HEK293 (cell line): ENCODE measurements at regions not wholly inside any gene's neighbourhood (a gene's known extent, or its start where the extent isn't known, plus 50 kb on each side); places are given as distances from the start of the nearest gene placed in this dataset.

Experiments
- CTCF ChIA-PET: fragments of 350-600 bp; formaldehyde crosslinking; extraction: SDS; loops from one replicate; lab custom pipeline; 2021; ENCODE audit warnings: antibody characterized with exemption; lab: Yijun Ruan, JAX
- POLR2A ChIA-PET: fragments of 300-600 bp; formaldehyde crosslinking; extraction: SDS; loops from one replicate; lab custom pipeline; 2020; ENCODE audit warnings: antibody characterized with exemption, inconsistent platforms; lab: Yijun Ruan, JAX
- H3K27ac ChIP-seq: fragments of 200-500 bp; sonication (Bioruptor generic); 2 replicates; pipeline ENCODE4 v1.5.1; 2014; ENCODE audit warnings: low read depth, low read length, control low read depth, inconsistent platforms; ENCODE audit errors: extremely low read depth
- H3K36me3 ChIP-seq, 2 experiments: fragments of 200-500 bp in 1 of 2; sonication (Bioruptor generic) in 1 of 2; 1 replicate in 1 of 2; 2 replicates in 1 of 2; pipeline ENCODE4 v1.5.1; 2014 to 2017; ENCODE audit warnings: inconsistent platforms in 2 of 2, low read length in 2 of 2; ENCODE audit not compliant: control insufficient read depth in 2 of 2, insufficient read depth in 1 of 2
- H3K4me1 ChIP-seq: fragments of 200-500 bp; sonication (Bioruptor generic); 2 replicates; pipeline ENCODE4 v1.5.1; 2014; ENCODE audit warnings: mild to moderate bottlenecking, low read length, inconsistent platforms; ENCODE audit not compliant: control insufficient read depth, insufficient read depth
- H3K4me3 ChIP-seq: 2 replicates; pipeline ENCODE4 v1.5.1; 2011; ENCODE audit warnings: low read depth, mild to moderate bottlenecking, control low read depth, low read length, moderate library complexity
- H3K9me3 ChIP-seq: fragments of 200-500 bp; sonication (Bioruptor generic); 2 replicates; pipeline ENCODE4 v1.5.1; 2014; ENCODE audit warnings: low read depth, low read length, inconsistent platforms; ENCODE audit not compliant: control insufficient read depth, insufficient read depth
- KLF16 ChIP-seq: fragments of 450-650 bp; formaldehyde crosslinking; IDR thresholded peaks from 2 replicates; pipeline ENCODE4 v1.5.1; 2017; ENCODE audit warnings: missing biosample characterization, missing genetic modification characterization
- MEIS1 ChIP-seq: sonication (generic); formaldehyde crosslinking; IDR thresholded peaks from 2 replicates; pipeline ENCODE4 v1.8.1; 2022; ENCODE audit warnings: missing genetic modification reagents, mild to moderate bottlenecking, borderline replicate concordance
- SALL2 ChIP-seq: fragments of 450-650 bp; formaldehyde crosslinking; IDR thresholded peaks from 2 replicates; pipeline ENCODE4 v1.5.0; 2017; ENCODE audit warnings: missing biosample characterization, mild to moderate bottlenecking, missing genetic modification characterization, borderline replicate concordance
- ZBTB17 ChIP-seq: fragments of 450-650 bp; formaldehyde crosslinking; IDR thresholded peaks from 2 replicates; pipeline ENCODE4 v1.5.1; 2016; ENCODE audit warnings: missing biosample characterization, missing genetic modification characterization
- ZBTB8A ChIP-seq: fragments of 450-650 bp; formaldehyde crosslinking; IDR thresholded peaks from 2 replicates; pipeline ENCODE4 v1.5.1; 2016; ENCODE audit warnings: missing biosample characterization, missing genetic modification characterization
- ZFP37 ChIP-seq: fragments of 450-650 bp; formaldehyde crosslinking; IDR thresholded peaks from 2 replicates; pipeline ENCODE4 v1.5.1; 2016; ENCODE audit warnings: missing biosample characterization, missing genetic modification characterization
- ZNF157 ChIP-seq: fragments of 450-650 bp; formaldehyde crosslinking; IDR thresholded peaks from 2 replicates; pipeline ENCODE4 v1.5.1; 2016; ENCODE audit warnings: missing biosample characterization, missing genetic modification characterization
- ZNF221 ChIP-seq: fragments of 450-650 bp; formaldehyde crosslinking; IDR thresholded peaks from 2 replicates; pipeline ENCODE4 v1.5.1; 2017; ENCODE audit warnings: missing biosample characterization, missing genetic modification characterization, borderline replicate concordance
- ZNF24 ChIP-seq: fragments of 450-650 bp; formaldehyde crosslinking; IDR thresholded peaks from 2 replicates; pipeline ENCODE4 v1.5.1; 2016; ENCODE audit warnings: missing biosample characterization, missing genetic modification characterization
- ZNF248 ChIP-seq: fragments of 450-650 bp; formaldehyde crosslinking; IDR thresholded peaks from 2 replicates; pipeline ENCODE4 v1.5.1; 2017; ENCODE audit warnings: missing biosample characterization, missing genetic modification characterization
- ZNF311 ChIP-seq: fragments of 450-650 bp; formaldehyde crosslinking; IDR thresholded peaks from 2 replicates; pipeline ENCODE4 v1.5.1; 2017; ENCODE audit warnings: missing biosample characterization, missing genetic modification characterization, borderline replicate concordance
- ZNF398 ChIP-seq: fragments of 450-650 bp; formaldehyde crosslinking; IDR thresholded peaks from 2 replicates; pipeline ENCODE4 v1.5.1; 2017; ENCODE audit warnings: missing biosample characterization, missing genetic modification characterization
- ZNF530 ChIP-seq: fragments of 450-650 bp; formaldehyde crosslinking; IDR thresholded peaks from 2 replicates; pipeline ENCODE4 v1.5.1; 2016; ENCODE audit warnings: low read depth, missing biosample characterization, missing genetic modification characterization
- ZNF596 ChIP-seq: fragments of 450-650 bp; IDR thresholded peaks from 2 replicates; pipeline ENCODE4 v1.5.0; 2018; ENCODE audit warnings: missing biosample characterization, mild to moderate bottlenecking, missing genetic modification characterization, moderate library complexity
- ZNF692 ChIP-seq: fragments of 450-650 bp; formaldehyde crosslinking; IDR thresholded peaks from 2 replicates; pipeline ENCODE4 v1.5.1; 2016; ENCODE audit warnings: missing biosample characterization, missing genetic modification characterization
- ZNF747 ChIP-seq: fragments of 450-650 bp; formaldehyde crosslinking; IDR thresholded peaks from 2 replicates; pipeline ENCODE4 v1.5.1; 2016; ENCODE audit warnings: missing biosample characterization, missing genetic modification characterization
- ZNF830 ChIP-seq: fragments of 450-650 bp; IDR thresholded peaks from 2 replicates; pipeline ENCODE4 v1.5.0; 2018; ENCODE audit warnings: missing biosample characterization, missing genetic modification characterization, low read depth, mild to moderate bottlenecking, moderate library complexity
- TF ChIP-seq, protein P1 (sequence below): IDR thresholded peaks from 2 replicates; pipeline ENCODE4 v1.6.1; 2011; ENCODE audit warnings: mild to moderate bottlenecking, low read depth, low read length, borderline replicate concordance
- TF ChIP-seq, protein P2 (sequence below): fragments of 450-650 bp; formaldehyde crosslinking; IDR thresholded peaks from 2 replicates; pipeline ENCODE4 v1.5.1; 2016; ENCODE audit warnings: missing biosample characterization, missing genetic modification characterization
- TF ChIP-seq, protein P3 (sequence below): fragments of 450-650 bp; formaldehyde crosslinking; IDR thresholded peaks from 2 replicates; pipeline ENCODE4 v1.5.1; 2017; ENCODE audit warnings: missing biosample characterization, missing genetic modification characterization

GRCh38 chr5:168162464-168162863 is 129.0 kb upstream of the WWC1 start (continued):
- TF ChIP-seq, protein P1, sequence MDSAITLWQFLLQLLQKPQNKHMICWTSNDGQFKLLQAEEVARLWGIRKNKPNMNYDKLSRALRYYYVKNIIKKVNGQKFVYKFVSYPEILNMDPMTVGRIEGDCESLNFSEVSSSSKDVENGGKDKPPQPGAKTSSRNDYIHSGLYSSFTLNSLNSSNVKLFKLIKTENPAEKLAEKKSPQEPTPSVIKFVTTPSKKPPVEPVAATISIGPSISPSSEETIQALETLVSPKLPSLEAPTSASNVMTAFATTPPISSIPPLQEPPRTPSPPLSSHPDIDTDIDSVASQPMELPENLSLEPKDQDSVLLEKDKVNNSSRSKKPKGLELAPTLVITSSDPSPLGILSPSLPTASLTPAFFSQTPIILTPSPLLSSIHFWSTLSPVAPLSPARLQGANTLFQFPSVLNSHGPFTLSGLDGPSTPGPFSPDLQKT = no peak
- TF ChIP-seq ZFP37 (tag by site-specific recombination) (no peak), MEIS1 (no peak), ZNF221 (tag by site-specific recombination) (no peak)

DNA sequence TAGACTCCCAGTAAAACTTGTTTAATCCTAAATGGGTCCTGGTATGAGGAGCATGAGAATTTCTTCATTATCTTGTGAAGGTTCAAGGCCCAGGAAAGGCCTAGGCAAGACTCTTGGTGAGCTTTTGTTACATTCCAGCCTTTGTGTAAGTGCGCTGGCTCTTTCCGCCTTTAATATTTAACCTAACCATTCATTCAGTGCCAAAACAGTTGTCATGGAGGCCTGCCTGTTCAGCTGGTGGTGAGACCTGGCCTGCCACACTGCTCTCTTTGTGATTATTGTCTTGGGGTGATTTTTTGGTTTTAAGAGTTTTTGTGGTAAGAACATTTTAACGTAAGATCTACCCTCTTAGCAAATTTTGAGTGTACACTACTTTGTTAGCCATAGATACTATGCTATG is 127.5 kb upstream of the WWC1 start:
- no peak overlapping the region for H3K27ac ChIP-seq
- H3K9me3 ChIP-seq = no peaks in the 10 kb centered on the region
- H3K4me3 ChIP-seq = no peak overlapping the region
- no peak for TF ChIP-seq ZBTB8A (tag by site-specific recombination)
- no peak for TF ChIP-seq ZNF311 (tag by site-specific recombination)
- TF ChIP-seq ZNF24 (tag by site-specific recombination) = no peak
- TF ChIP-seq ZNF830 (tag by site-specific recombination) = no peak
- POLR2A ChIA-PET = no interaction called here
- H3K4me1 ChIP-seq = no peaks in the 10 kb centered on the region
- CTCF ChIA-PET = no interaction called here
- H3K36me3 ChIP-seq = no peaks in the 10 kb centered on the region

DNA sequence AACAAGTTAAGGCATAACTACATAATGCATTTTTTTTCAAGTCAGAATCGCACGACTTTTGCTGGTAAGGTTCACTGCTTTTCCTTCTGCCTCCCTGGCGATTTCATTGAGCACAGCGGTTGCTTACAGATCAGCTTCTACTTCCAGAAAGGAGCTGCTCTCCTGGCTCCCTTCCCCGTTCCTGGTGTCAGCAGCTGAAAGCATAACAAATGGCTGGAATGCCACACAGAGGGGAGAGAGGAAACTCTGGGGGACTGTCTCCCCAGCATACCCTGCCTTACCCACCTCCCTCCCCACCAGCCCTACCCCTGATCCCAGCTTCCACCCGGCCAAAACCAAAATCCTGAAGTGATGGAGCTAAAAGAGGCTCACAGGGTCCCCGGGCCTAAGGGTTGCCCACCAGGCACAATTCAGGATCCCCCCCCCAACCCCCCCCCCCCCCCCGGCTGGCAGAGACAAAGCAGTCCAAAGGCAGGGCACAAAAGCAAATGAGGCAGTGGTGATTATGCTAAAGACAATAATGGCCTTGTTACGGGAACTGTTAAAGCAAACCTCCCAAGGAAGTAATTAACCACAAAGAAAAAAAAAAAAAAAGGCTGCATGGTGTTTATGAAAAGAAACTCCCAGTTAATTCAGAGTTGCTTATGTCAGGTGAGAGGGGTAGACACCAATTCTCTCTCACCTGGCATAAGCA is 126.1 kb upstream of the WWC1 start:
- no peak overlapping the region for H3K27ac ChIP-seq
- H3K4me1 ChIP-seq = no peaks in the 10 kb centered on the region
- no peaks in the 10 kb centered on the region for H3K9me3 ChIP-seq
- H3K4me3 ChIP-seq = no peak overlapping the region
- no peaks in the 10 kb centered on the region for H3K36me3 ChIP-seq
- TF ChIP-seq SALL2 (tag by site-specific recombination) = no peak
- TF ChIP-seq, protein P2, sequence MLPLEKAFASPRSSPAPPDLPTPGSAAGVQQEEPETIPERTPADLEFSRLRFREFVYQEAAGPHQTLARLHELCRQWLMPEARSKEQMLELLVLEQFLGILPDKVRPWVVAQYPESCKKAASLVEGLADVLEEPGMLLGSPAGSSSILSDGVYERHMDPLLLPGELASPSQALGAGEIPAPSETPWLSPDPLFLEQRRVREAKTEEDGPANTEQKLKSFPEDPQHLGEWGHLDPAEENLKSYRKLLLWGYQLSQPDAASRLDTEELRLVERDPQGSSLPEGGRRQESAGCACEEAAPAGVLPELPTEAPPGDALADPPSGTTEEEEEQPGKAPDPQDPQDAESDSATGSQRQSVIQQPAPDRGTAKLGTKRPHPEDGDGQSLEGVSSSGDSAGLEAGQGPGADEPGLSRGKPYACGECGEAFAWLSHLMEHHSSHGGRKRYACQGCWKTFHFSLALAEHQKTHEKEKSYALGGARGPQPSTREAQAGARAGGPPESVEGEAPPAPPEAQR = no peak
- no peak for TF ChIP-seq ZBTB17
- TF ChIP-seq ZNF692 = no peak
- no peak for TF ChIP-seq ZNF248 (tag by site-specific recombination)
- TF ChIP-seq ZNF596 = no peak
- no peak for TF ChIP-seq ZNF398 (tag by site-specific recombination)
- no peak for TF ChIP-seq ZNF530
- no peak for TF ChIP-seq KLF16 (tag by site-specific recombination)
- TF ChIP-seq, protein P3, sequence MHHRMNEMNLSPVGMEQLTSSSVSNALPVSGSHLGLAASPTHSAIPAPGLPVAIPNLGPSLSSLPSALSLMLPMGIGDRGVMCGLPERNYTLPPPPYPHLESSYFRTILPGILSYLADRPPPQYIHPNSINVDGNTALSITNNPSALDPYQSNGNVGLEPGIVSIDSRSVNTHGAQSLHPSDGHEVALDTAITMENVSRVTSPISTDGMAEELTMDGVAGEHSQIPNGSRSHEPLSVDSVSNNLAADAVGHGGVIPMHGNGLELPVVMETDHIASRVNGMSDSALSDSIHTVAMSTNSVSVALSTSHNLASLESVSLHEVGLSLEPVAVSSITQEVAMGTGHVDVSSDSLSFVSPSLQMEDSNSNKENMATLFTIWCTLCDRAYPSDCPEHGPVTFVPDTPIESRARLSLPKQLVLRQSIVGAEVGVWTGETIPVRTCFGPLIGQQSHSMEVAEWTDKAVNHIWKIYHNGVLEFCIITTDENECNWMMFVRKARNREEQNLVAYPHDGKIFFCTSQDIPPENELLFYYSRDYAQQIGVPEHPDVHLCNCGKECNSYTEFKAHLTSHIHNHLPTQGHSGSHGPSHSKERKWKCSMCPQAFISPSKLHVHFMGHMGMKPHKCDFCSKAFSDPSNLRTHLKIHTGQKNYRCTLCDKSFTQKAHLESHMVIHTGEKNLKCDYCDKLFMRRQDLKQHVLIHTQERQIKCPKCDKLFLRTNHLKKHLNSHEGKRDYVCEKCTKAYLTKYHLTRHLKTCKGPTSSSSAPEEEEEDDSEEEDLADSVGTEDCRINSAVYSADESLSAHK (tag by site-specific recombination) = no peak
- no peak for TF ChIP-seq ZNF747 (tag by site-specific recombination)
- no peak for TF ChIP-seq ZNF157
- TF ChIP-seq, all 188 proteins: peak for 0
- ChIA-PET POLR2A (no interaction called here), CTCF (interaction anchor here (0.8 kb wide), 1 partner anchor 13 kb away, joined by 3 read pairs; no protein-coding TSS in a partner anchor)
